ENCODE measurements at regions not wholly inside any gene's neighbourhood (a gene's known extent, or its start where the extent isn't known, plus 50 kb on each side); places are given as distances from the start of the nearest gene placed in this dataset.

DNA sequence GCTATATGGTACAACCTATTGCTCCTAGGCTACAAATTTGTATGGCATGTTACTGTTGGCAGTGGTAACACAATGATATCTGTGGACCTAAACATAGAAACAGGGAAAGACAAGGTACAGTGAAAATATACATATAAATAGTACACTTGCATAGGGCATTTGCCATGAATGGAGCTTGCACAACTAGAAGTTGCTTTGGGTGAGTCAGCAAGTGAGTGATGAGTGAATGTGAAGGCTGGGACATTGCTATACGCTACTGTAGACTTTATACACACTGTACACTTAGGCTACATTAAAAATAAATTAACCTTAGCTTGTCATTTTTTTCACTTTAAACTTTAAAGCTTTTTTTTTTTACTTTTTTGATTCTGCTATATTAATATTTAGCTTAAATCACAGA is 500.0 kb upstream of the SETBP1 start:
- peak; percentile 66 for ATAC-seq
- TF ChIP-seq, protein P1, sequence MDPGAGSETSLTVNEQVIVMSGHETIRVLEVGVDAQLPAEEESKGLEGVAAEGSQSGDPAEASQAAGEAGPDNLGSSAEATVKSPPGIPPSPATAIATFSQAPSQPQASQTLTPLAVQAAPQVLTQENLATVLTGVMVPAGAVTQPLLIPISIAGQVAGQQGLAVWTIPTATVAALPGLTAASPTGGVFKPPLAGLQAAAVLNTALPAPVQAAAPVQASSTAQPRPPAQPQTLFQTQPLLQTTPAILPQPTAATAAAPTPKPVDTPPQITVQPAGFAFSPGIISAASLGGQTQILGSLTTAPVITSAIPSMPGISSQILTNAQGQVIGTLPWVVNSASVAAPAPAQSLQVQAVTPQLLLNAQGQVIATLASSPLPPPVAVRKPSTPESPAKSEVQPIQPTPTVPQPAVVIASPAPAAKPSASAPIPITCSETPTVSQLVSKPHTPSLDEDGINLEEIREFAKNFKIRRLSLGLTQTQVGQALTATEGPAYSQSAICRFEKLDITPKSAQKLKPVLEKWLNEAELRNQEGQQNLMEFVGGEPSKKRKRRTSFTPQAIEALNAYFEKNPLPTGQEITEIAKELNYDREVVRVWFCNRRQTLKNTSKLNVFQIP (CRISPR knock-in tag; IDR thresholded peaks at IDR 0.05; ENCODE audit: borderline replicate concordance, low read depth) = no peak
- TF ChIP-seq GLIS3 (CRISPR knock-in tag; IDR thresholded peaks at IDR 0.05) (no peak), ARNTL (CRISPR knock-in tag; IDR thresholded peaks at IDR 0.05; ENCODE audit: borderline replicate concordance, low read depth) (no peak), CSDC2 (CRISPR knock-in tag; IDR thresholded peaks at IDR 0.05) (no peak), OSR1 (CRISPR knock-in tag; IDR thresholded peaks at IDR 0.05) (no peak), ZFP30 (CRISPR knock-in tag; IDR thresholded peaks at IDR 0.05) (no peak), ISL1 (CRISPR knock-in tag; IDR thresholded peaks at IDR 0.05) (no peak), ZNF565 (CRISPR knock-in tag; conservative IDR thresholded peaks at IDR 0.05; ENCODE audit: low read depth) (no peak), PPARA (CRISPR knock-in tag; IDR thresholded peaks at IDR 0.05; ENCODE audit: borderline replicate concordance) (no peak), SNAI2 (CRISPR knock-in tag; IDR thresholded peaks at IDR 0.05) (no peak), BACH2 (CRISPR knock-in tag; IDR thresholded peaks at IDR 0.05; ENCODE audit: borderline replicate concordance) (no peak)
- TF ChIP-seq, protein P2, sequence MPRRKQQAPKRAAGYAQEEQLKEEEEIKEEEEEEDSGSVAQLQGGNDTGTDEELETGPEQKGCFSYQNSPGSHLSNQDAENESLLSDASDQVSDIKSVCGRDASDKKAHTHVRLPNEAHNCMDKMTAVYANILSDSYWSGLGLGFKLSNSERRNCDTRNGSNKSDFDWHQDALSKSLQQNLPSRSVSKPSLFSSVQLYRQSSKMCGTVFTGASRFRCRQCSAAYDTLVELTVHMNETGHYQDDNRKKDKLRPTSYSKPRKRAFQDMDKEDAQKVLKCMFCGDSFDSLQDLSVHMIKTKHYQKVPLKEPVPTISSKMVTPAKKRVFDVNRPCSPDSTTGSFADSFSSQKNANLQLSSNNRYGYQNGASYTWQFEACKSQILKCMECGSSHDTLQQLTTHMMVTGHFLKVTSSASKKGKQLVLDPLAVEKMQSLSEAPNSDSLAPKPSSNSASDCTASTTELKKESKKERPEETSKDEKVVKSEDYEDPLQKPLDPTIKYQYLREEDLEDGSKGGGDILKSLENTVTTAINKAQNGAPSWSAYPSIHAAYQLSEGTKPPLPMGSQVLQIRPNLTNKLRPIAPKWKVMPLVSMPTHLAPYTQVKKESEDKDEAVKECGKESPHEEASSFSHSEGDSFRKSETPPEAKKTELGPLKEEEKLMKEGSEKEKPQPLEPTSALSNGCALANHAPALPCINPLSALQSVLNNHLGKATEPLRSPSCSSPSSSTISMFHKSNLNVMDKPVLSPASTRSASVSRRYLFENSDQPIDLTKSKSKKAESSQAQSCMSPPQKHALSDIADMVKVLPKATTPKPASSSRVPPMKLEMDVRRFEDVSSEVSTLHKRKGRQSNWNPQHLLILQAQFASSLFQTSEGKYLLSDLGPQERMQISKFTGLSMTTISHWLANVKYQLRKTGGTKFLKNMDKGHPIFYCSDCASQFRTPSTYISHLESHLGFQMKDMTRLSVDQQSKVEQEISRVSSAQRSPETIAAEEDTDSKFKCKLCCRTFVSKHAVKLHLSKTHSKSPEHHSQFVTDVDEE (CRISPR knock-in tag; IDR thresholded peaks at IDR 0.05) = no peak

DNA sequence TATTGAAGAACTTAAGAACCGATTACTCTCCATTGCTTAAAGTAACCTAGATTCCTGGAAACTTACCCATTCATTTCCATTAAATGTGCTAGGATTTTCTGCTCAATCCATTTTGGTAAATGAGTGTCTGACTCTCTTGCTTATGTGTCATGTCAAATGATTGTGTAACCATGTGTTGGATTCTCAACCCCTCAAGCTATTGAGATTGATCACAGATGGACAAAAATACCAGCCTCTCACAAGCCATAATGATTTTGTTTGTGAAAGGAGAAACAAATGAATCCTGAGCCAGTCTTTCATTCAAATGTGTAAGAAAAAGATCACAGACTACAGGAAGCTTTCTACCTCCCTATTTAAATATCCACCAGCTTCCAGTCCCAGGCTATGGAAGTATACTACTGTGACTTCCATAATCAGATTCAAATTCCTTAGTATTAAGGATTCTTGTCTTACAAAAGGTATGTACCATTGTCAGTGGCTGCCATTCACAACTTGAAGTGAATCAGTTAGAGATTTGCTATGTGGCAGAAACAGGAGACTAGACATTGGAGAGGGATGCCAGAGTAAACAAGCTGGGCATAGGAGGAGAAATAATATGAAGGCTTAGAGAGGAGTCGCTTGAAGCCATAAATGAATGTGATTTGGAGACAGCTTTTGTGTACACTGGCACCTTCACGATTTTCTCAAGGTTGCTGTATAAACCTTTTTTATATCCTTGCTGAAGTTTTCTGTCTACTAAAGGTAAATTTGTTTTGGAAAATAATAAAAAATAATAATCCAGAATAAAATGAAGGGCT is 498.5 kb upstream of the SETBP1 start:
- no peak for ATAC-seq
- TF ChIP-seq ARNTL (CRISPR knock-in tag; IDR thresholded peaks at IDR 0.05; ENCODE audit: borderline replicate concordance, low read depth) (no peak), ZNF8 (CRISPR knock-in tag; IDR thresholded peaks at IDR 0.05) (no peak), PPARA (CRISPR knock-in tag; IDR thresholded peaks at IDR 0.05; ENCODE audit: borderline replicate concordance) (no peak), ZFP3 (CRISPR knock-in tag; IDR thresholded peaks at IDR 0.05) (no peak)

DNA sequence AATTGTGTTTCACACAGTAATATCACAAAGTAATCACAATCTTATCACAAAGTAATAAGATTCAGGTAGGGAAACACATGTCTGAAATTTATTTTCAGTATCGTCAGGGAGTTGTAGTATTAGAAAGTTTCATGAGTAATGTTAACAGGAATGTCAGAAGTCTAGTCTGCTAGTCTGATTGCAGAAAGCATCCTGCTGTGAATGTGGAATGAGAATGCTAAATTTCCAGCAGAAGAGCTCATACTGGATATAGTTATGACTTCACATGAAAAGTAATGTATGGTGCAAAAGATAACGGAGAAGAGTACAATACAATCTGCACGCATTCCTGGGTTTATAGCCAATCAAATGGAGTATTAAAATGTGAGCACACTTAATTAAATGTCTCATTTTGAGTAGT is 494.7 kb upstream of the SETBP1 start:
- peak; percentile 82 for ATAC-seq
- TF ChIP-seq ISL1 (CRISPR knock-in tag; IDR thresholded peaks at IDR 0.05) (peak; percentile 33; the same call in 1 of the 2 replicates), ZC3H10 (CRISPR knock-in tag; IDR thresholded peaks at IDR 0.05) (no peak)

DNA sequence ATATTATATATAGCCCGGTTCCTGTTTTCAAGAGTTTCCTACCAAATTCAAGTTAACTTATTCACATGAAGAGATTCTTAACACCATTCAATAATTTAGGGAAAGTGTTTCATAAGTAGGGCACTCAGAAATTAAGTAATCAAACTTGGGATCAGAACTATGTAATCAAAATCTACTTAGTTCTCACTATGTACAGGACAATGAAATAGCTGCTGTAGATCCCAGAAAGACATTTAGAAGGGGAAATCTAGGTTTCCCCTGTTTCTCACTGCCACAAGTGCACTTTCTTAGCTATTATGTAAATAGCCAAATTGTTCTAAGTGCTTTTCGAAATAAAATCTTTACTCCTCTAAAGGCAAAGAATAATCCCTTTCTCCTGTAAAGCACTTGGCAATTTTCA is 493.6 kb upstream of the SETBP1 start:
- ATAC-seq = no peak
- no peak for TF ChIP-seq RARB (CRISPR knock-in tag; IDR thresholded peaks at IDR 0.05)
- TF ChIP-seq, protein P2 (CRISPR knock-in tag; IDR thresholded peaks at IDR 0.05) = no peak

DNA sequence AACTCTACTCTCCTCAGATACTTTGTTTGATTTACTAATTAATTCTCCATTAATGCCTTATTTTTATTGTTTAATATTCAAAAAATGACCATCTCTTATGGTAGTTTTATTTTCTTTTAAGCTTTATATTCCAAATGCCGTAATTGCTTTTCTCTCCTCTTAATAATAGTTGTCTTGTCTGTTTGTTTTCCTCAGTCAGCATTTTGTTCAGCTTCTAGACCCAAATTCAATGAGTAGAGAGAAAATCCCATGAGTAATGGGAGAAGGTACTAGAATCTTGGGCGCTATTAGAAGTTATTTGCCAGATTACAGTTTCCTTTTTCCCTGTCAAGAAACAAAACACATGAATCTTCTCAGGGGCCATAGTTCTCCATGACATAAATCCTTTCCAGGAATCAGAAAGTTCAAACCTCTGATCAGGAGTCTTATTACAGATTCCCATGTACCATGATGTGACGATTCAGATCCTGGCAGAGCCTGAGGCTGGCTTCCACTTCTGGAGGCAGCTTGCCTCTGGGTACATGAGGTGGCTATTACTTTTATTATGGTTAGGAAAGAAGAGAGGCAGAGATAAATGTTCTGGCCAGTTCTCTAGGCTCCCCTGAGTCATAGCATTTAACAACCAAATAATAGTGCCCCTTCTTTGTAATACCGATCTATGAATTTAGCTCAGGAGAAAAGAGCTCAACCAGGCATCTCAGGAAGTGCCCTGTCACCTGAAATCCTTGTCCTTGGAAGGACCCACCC is 485.1 kb upstream of the SETBP1 start:
- no peak for ATAC-seq
- TF ChIP-seq OSR1 (CRISPR knock-in tag; IDR thresholded peaks at IDR 0.05) (no peak), ZFP30 (CRISPR knock-in tag; IDR thresholded peaks at IDR 0.05) (no peak), ESRRG (CRISPR knock-in tag; IDR thresholded peaks at IDR 0.05) (no peak), RARB (CRISPR knock-in tag; IDR thresholded peaks at IDR 0.05) (no peak), TOX (CRISPR knock-in tag; IDR thresholded peaks at IDR 0.05; ENCODE audit: borderline replicate concordance) (no peak), GLIS3 (CRISPR knock-in tag; IDR thresholded peaks at IDR 0.05) (no peak), ISL1 (CRISPR knock-in tag; IDR thresholded peaks at IDR 0.05) (no peak), ZFP3 (CRISPR knock-in tag; IDR thresholded peaks at IDR 0.05) (no peak), PPARA (CRISPR knock-in tag; IDR thresholded peaks at IDR 0.05; ENCODE audit: borderline replicate concordance) (no peak)
- TF ChIP-seq, protein P3, sequence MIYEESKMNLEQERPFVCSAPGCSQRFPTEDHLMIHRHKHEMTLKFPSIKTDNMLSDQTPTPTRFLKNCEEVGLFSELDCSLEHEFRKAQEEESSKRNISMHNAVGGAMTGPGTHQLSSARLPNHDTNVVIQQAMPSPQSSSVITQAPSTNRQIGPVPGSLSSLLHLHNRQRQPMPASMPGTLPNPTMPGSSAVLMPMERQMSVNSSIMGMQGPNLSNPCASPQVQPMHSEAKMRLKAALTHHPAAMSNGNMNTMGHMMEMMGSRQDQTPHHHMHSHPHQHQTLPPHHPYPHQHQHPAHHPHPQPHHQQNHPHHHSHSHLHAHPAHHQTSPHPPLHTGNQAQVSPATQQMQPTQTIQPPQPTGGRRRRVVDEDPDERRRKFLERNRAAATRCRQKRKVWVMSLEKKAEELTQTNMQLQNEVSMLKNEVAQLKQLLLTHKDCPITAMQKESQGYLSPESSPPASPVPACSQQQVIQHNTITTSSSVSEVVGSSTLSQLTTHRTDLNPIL (CRISPR knock-in tag; IDR thresholded peaks at IDR 0.05; ENCODE audit: low read depth) = no peak
- TF ChIP-seq, protein P4, sequence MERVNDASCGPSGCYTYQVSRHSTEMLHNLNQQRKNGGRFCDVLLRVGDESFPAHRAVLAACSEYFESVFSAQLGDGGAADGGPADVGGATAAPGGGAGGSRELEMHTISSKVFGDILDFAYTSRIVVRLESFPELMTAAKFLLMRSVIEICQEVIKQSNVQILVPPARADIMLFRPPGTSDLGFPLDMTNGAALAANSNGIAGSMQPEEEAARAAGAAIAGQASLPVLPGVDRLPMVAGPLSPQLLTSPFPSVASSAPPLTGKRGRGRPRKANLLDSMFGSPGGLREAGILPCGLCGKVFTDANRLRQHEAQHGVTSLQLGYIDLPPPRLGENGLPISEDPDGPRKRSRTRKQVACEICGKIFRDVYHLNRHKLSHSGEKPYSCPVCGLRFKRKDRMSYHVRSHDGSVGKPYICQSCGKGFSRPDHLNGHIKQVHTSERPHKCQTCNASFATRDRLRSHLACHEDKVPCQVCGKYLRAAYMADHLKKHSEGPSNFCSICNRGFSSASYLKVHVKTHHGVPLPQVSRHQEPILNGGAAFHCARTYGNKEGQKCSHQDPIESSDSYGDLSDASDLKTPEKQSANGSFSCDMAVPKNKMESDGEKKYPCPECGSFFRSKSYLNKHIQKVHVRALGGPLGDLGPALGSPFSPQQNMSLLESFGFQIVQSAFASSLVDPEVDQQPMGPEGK (CRISPR knock-in tag; IDR thresholded peaks at IDR 0.05; ENCODE audit: borderline replicate concordance) = no peak
- TF ChIP-seq, protein P1 (CRISPR knock-in tag; IDR thresholded peaks at IDR 0.05; ENCODE audit: borderline replicate concordance, low read depth) = no peak

All from SK-N-SH treated with all-trans-retinoic acid at 6 μM for 48 hours (cell line).